ENCODE measurements at regions not wholly inside any gene's neighbourhood (a gene's known extent, or its start where the extent isn't known, plus 50 kb on each side); places are given as distances from the start of the nearest gene placed in this dataset.

GRCh38 chr9:73349476-73349875 is 197.8 kb downstream of the ANXA1 start:
- DNase-seq (ENCODE audit: low spot score): no peak
- no peaks in the 10 kb centered on the region for H3K4me1 Mint-ChIP-seq (ENCODE audit: unreplicated experiment)
- H3K27ac Mint-ChIP-seq (ENCODE audit: unreplicated experiment): no peak overlapping the region
- no peak overlapping the region for H3K4me3 Mint-ChIP-seq (ENCODE audit: unreplicated experiment)
- TF ChIP-seq CTCF (IDR thresholded peaks at IDR 0.05; ENCODE audit: unreplicated experiment): no peak
- no peaks in the 10 kb centered on the region for H3K9me3 Mint-ChIP-seq (ENCODE audit: unreplicated experiment)
- H3K36me3 Mint-ChIP-seq (ENCODE audit: low read depth, unreplicated experiment): no peaks in the 10 kb centered on the region
- no peaks in the 10 kb centered on the region for H3K27me3 Mint-ChIP-seq (ENCODE audit: unreplicated experiment)

DNA sequence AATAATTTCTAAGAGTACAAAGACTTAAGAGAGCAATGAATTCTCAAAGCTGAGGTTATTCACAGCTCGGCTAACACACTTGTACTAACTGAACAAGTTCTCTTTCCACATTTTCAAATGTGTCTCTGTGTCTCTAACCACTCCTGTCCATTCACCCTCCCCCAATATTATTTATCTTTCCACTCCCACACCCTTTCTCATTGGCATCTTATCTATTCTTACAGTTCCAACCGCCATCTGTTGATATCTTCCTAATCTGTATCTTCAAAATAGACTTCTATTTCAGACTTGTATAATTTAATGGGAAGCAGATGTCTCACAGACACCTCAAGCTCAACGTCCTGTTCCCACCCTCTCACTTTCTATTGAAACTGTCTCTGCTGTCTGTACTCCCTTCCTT is 205.9 kb downstream of the ANXA1 start:
- no peak overlapping the region for H3K4me3 Mint-ChIP-seq (ENCODE audit: unreplicated experiment)
- no peaks in the 10 kb centered on the region for H3K9me3 Mint-ChIP-seq (ENCODE audit: unreplicated experiment)
- no peak for TF ChIP-seq CTCF (IDR thresholded peaks at IDR 0.05; ENCODE audit: unreplicated experiment)
- no peak overlapping the region for H3K27ac Mint-ChIP-seq (ENCODE audit: unreplicated experiment)
- H3K36me3 Mint-ChIP-seq (ENCODE audit: low read depth, unreplicated experiment): no peaks in the 10 kb centered on the region
- no peaks in the 10 kb centered on the region for H3K4me1 Mint-ChIP-seq (ENCODE audit: unreplicated experiment)
- no peaks in the 10 kb centered on the region for H3K27me3 Mint-ChIP-seq (ENCODE audit: unreplicated experiment)
- DNase-seq (ENCODE audit: low spot score): no peak

GRCh38 chr9:73370053-73370452 is 218.4 kb downstream of the ANXA1 start:
- no peak for DNase-seq (ENCODE audit: low spot score)
- H3K9me3 Mint-ChIP-seq (ENCODE audit: unreplicated experiment): no peaks in the 10 kb centered on the region
- TF ChIP-seq CTCF (IDR thresholded peaks at IDR 0.05; ENCODE audit: unreplicated experiment): no peak
- H3K36me3 Mint-ChIP-seq (ENCODE audit: low read depth, unreplicated experiment): no peaks in the 10 kb centered on the region
- no peaks in the 10 kb centered on the region for H3K27me3 Mint-ChIP-seq (ENCODE audit: unreplicated experiment)
- H3K4me3 Mint-ChIP-seq (ENCODE audit: unreplicated experiment): no peak overlapping the region
- no peaks in the 10 kb centered on the region for H3K4me1 Mint-ChIP-seq (ENCODE audit: unreplicated experiment)
- no peak overlapping the region for H3K27ac Mint-ChIP-seq (ENCODE audit: unreplicated experiment)

GRCh38 chr9:73371801-73372200 is 220.1 kb downstream of the ANXA1 start:
- Mint-ChIP-seq H3K27ac (ENCODE audit: unreplicated experiment) (no peak overlapping the region), H3K9me3 (ENCODE audit: unreplicated experiment) (no peaks in the 10 kb centered on the region), H3K4me3 (ENCODE audit: unreplicated experiment) (no peak overlapping the region), H3K27me3 (ENCODE audit: unreplicated experiment) (no peaks in the 10 kb centered on the region), H3K4me1 (ENCODE audit: unreplicated experiment) (no peaks in the 10 kb centered on the region), H3K36me3 (ENCODE audit: low read depth, unreplicated experiment) (no peaks in the 10 kb centered on the region)
- TF ChIP-seq CTCF (IDR thresholded peaks at IDR 0.05; ENCODE audit: unreplicated experiment): no peak
- DNase-seq (ENCODE audit: low spot score): no peak

DNA sequence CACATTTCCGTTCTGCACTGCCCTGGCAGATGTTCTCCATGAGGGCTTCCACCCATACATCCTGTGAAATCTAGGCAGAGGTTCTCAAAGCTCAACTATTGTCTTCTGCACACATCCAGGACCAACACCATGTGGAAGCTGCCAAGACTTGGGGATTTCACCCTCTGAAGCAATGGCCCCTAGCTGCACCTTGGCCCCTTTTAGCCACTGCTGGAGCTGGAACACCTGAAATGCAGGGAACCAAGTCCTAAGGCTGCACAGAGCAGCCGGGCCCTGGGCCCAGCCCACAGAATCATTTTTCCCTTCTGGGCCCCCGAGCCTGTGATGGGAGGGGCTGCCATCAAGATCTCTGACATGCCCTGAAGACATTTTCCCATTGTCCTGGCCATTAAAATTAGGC is 228.7 kb downstream of the ANXA1 start:
- Mint-ChIP-seq H3K36me3 (ENCODE audit: low read depth, unreplicated experiment) (no peaks in the 10 kb centered on the region), H3K27ac (ENCODE audit: unreplicated experiment) (no peak overlapping the region), H3K4me3 (ENCODE audit: unreplicated experiment) (no peak overlapping the region), H3K4me1 (ENCODE audit: unreplicated experiment) (no peaks in the 10 kb centered on the region), H3K27me3 (ENCODE audit: unreplicated experiment) (peaks cover 1% of the 10 kb centered on the region), H3K9me3 (ENCODE audit: unreplicated experiment) (no peaks in the 10 kb centered on the region)
- DNase-seq (ENCODE audit: low spot score): no peak
- TF ChIP-seq CTCF (IDR thresholded peaks at IDR 0.05; ENCODE audit: unreplicated experiment): no peak
